GM12878 (cell line): ENCODE measurements at regions not wholly inside any gene's neighbourhood (a gene's known extent, or its start where the extent isn't known, plus 50 kb on each side); places are given as distances from the start of the nearest gene placed in this dataset.

Source experiments
- CTCF ChIP-seq, 3 experiments: IDR thresholded peaks in 2 of 3; conservative IDR thresholded peaks in 1 of 3; 2 replicates each; pipeline ENCODE4 v1.5.1; 2011; ENCODE audit warnings: low read depth in 3 of 3, low read length in 3 of 3, mild to moderate bottlenecking in 3 of 3, control low read depth in 2 of 3, moderate library complexity in 2 of 3, inconsistent platforms in 1 of 3, mixed read lengths in 1 of 3; ENCODE audit not compliant: control insufficient read depth in 2 of 3, insufficient read depth in 1 of 3; ENCODE audit errors: extremely low read depth in 1 of 3
- MYC ChIP-seq: IDR thresholded peaks from 2 replicates; pipeline ENCODE4 v1.6.1; 2011; ENCODE audit warnings: mild to moderate bottlenecking, low read length, moderate library complexity, inconsistent platforms; ENCODE audit not compliant: insufficient read depth, insufficient replicate concordance, insufficient read length, severe bottlenecking
- RAD21 ChIP-seq: IDR thresholded peaks from 2 replicates; pipeline ENCODE4 v1.6.1; 2011; ENCODE audit warnings: mild to moderate bottlenecking, low read depth, low read length, moderate library complexity; ENCODE audit not compliant: insufficient read depth
- ZBTB11 ChIP-seq: fragments of 450-650 bp; formaldehyde crosslinking; IDR thresholded peaks from 2 replicates; pipeline ENCODE4 v1.5.0; 2022; ENCODE audit warnings: mild to moderate bottlenecking, missing genetic modification characterization

GRCh38 chr9:79362100-79363081 lies 209.4 kb upstream of the TLE4 start:
- TF ChIP-seq MYC (no peak), RAD21 (no peak), CTCF (IDR thresholded peaks at IDR 0.05 in 2 of 3, conservative IDR thresholded peaks at IDR 0.05 in 1 of 3; ENCODE audit: control insufficient read depth in 2 of 3, extremely low read depth in 1 of 3, insufficient read depth in 1 of 3, low read depth in 3 of 3, low read length in 3 of 3) (no peak), ZBTB11 (no peak)
